22Rv1 (cell line): ENCODE measurements at regions not wholly inside any gene's neighbourhood (a gene's known extent, or its start where the extent isn't known, plus 50 kb on each side); places are given as distances from the start of the nearest gene placed in this dataset.

Experiments used
- ZFX ChIP-seq: fragments of 450-650 bp; IDR thresholded peaks from 2 replicates; pipeline ENCODE4 v1.6.1; 2017; ENCODE audit warnings: antibody characterized with exemption, borderline replicate concordance
- TF ChIP-seq, protein P1 (sequence below): fragments of 450-650 bp; IDR thresholded peaks from 2 replicates; pipeline ENCODE4 v1.5.1; 2017; ENCODE audit warnings: mild to moderate bottlenecking

DNA sequence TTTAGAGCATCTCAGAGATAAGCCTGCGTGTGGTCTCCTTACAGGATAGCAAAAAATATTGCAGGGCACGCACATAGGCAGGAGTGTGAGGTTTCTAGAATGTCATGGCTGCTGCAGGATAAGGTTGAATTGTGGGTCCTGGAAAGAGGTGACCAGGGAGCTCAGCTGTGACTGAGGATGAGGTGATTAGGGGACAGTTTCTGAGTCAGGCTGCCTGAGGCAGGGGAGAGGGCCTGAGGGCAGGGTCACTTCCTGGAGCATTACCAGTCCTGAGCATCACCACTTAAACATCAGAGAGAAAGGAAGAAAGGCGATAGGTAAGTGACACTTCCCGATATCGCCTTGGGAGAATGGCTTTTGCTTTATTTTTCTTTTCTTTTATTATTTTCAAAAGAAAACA is 813.8 kb downstream of the TUSC7 start:
- TF ChIP-seq, protein P1, sequence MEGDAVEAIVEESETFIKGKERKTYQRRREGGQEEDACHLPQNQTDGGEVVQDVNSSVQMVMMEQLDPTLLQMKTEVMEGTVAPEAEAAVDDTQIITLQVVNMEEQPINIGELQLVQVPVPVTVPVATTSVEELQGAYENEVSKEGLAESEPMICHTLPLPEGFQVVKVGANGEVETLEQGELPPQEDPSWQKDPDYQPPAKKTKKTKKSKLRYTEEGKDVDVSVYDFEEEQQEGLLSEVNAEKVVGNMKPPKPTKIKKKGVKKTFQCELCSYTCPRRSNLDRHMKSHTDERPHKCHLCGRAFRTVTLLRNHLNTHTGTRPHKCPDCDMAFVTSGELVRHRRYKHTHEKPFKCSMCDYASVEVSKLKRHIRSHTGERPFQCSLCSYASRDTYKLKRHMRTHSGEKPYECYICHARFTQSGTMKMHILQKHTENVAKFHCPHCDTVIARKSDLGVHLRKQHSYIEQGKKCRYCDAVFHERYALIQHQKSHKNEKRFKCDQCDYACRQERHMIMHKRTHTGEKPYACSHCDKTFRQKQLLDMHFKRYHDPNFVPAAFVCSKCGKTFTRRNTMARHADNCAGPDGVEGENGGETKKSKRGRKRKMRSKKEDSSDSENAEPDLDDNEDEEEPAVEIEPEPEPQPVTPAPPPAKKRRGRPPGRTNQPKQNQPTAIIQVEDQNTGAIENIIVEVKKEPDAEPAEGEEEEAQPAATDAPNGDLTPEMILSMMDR: no peak
- TF ChIP-seq ZFX: no peak
